ENCODE measurements at regions not wholly inside any gene's neighbourhood (a gene's known extent, or its start where the extent isn't known, plus 50 kb on each side); places are given as distances from the start of the nearest gene placed in this dataset.

- no peak overlapping the region for H3K9ac ChIP-seq (ENCODE audit: insufficient read depth, low read length)
- no peaks in the 10 kb centered on the region for H3K36me3 ChIP-seq (ENCODE audit: control insufficient read depth, insufficient read depth, low read length)
- no peaks in the 10 kb centered on the region for H3K79me2 ChIP-seq (ENCODE audit: control insufficient read depth, insufficient read depth, low read length)
- no peaks in the 10 kb centered on the region for H3K27me3 ChIP-seq (ENCODE audit: control insufficient read depth, insufficient read depth, low read length)
- no peaks in the 10 kb centered on the region for H3K9me3 ChIP-seq (ENCODE audit: control insufficient read depth, insufficient read depth, low read depth, low read length)
- H3K4me3 ChIP-seq (replicated peaks in 1 of 4; ENCODE audit: control extremely low read depth in 1 of 4, insufficient read depth in 1 of 4, low read depth in 3 of 4, low read length in 4 of 4) = no peak overlapping the region
- no peak overlapping the region for H3K27ac ChIP-seq (ENCODE audit: insufficient read depth, low read length)
- H4K20me1 ChIP-seq (ENCODE audit: control insufficient read depth, extremely low read depth, insufficient read depth, low read length) = no peaks in the 10 kb centered on the region
- no peaks in the 10 kb centered on the region for H3K4me1 ChIP-seq (ENCODE audit: control insufficient read depth, extremely low read depth, insufficient read depth, low read length)
- no peak for TF ChIP-seq CTCF (conservative IDR thresholded peaks at IDR 0.05 in 1 of 2, IDR thresholded peaks at IDR 0.05 in 1 of 2; ENCODE audit: low read depth in 1 of 2, low read length in 2 of 2)
- TF ChIP-seq EZH2 (IDR thresholded peaks at IDR 0.05; ENCODE audit: low read length, missing control alignments) = no peak
- no peak overlapping the region for H3K4me2 ChIP-seq (ENCODE audit: extremely low read depth, insufficient read depth, low read length)
- no peak overlapping the region for H2AFZ ChIP-seq (ENCODE audit: low read length)
- no peak for DNase-seq (ENCODE audit: low read depth in 2 of 2)
Observed at GRCh38 chr17:77592106-77592865, 366.2 kb upstream of the TNRC6C start.

GRCh38 chr17:77593081-77593480 lies 365.4 kb upstream of the TNRC6C start:
- Histone ChIP-seq H3K27me3 (ENCODE audit: control insufficient read depth, insufficient read depth, low read length) (no peaks in the 10 kb centered on the region), H3K9ac (ENCODE audit: insufficient read depth, low read length) (no peak overlapping the region), H4K20me1 (ENCODE audit: control insufficient read depth, extremely low read depth, insufficient read depth, low read length) (no peaks in the 10 kb centered on the region), H2AFZ (ENCODE audit: low read length) (no peak overlapping the region), H3K36me3 (ENCODE audit: control insufficient read depth, insufficient read depth, low read length) (no peaks in the 10 kb centered on the region), H3K27ac (ENCODE audit: insufficient read depth, low read length) (no peak overlapping the region), H3K4me2 (ENCODE audit: extremely low read depth, insufficient read depth, low read length) (no peak overlapping the region), H3K4me1 (ENCODE audit: control insufficient read depth, extremely low read depth, insufficient read depth, low read length) (no peaks in the 10 kb centered on the region), H3K9me3 (ENCODE audit: control insufficient read depth, insufficient read depth, low read depth, low read length) (no peaks in the 10 kb centered on the region), H3K79me2 (ENCODE audit: control insufficient read depth, insufficient read depth, low read length) (no peaks in the 10 kb centered on the region), H3K4me3 (replicated peaks in 1 of 4; ENCODE audit: control extremely low read depth in 1 of 4, insufficient read depth in 1 of 4, low read depth in 3 of 4, low read length in 4 of 4) (no peak overlapping the region)
- no peak for TF ChIP-seq EZH2 (IDR thresholded peaks at IDR 0.05; ENCODE audit: low read length, missing control alignments)
- no peak for TF ChIP-seq CTCF (conservative IDR thresholded peaks at IDR 0.05 in 1 of 2, IDR thresholded peaks at IDR 0.05 in 1 of 2; ENCODE audit: low read depth in 1 of 2, low read length in 2 of 2)
- no peak for DNase-seq (ENCODE audit: low read depth in 2 of 2)

GRCh38 chr17:77594416-77595209 lies 363.9 kb upstream of the TNRC6C start:
- H3K4me1 ChIP-seq (ENCODE audit: control insufficient read depth, extremely low read depth, insufficient read depth, low read length) = no peaks in the 10 kb centered on the region
- H4K20me1 ChIP-seq (ENCODE audit: control insufficient read depth, extremely low read depth, insufficient read depth, low read length) = no peaks in the 10 kb centered on the region
- H3K4me2 ChIP-seq (ENCODE audit: extremely low read depth, insufficient read depth, low read length) = no peak overlapping the region
- no peak overlapping the region for H3K4me3 ChIP-seq (replicated peaks in 1 of 4; ENCODE audit: control extremely low read depth in 1 of 4, insufficient read depth in 1 of 4, low read depth in 3 of 4, low read length in 4 of 4)
- DNase-seq (ENCODE audit: low read depth in 2 of 2) = no peak
- no peak for TF ChIP-seq CTCF (conservative IDR thresholded peaks at IDR 0.05 in 1 of 2, IDR thresholded peaks at IDR 0.05 in 1 of 2; ENCODE audit: low read depth in 1 of 2, low read length in 2 of 2)
- no peak for TF ChIP-seq EZH2 (IDR thresholded peaks at IDR 0.05; ENCODE audit: low read length, missing control alignments)
- no peaks in the 10 kb centered on the region for H3K79me2 ChIP-seq (ENCODE audit: control insufficient read depth, insufficient read depth, low read length)
- no peak overlapping the region for H3K9ac ChIP-seq (ENCODE audit: insufficient read depth, low read length)
- H3K27me3 ChIP-seq (ENCODE audit: control insufficient read depth, insufficient read depth, low read length) = no peaks in the 10 kb centered on the region
- H3K36me3 ChIP-seq (ENCODE audit: control insufficient read depth, insufficient read depth, low read length) = no peaks in the 10 kb centered on the region
- H3K9me3 ChIP-seq (ENCODE audit: control insufficient read depth, insufficient read depth, low read depth, low read length) = no peaks in the 10 kb centered on the region
- H3K27ac ChIP-seq (ENCODE audit: insufficient read depth, low read length) = no peak overlapping the region
- no peak overlapping the region for H2AFZ ChIP-seq (ENCODE audit: low read length)
